ENCODE measurements at regions not wholly inside any gene's neighbourhood (a gene's known extent, or its start where the extent isn't known, plus 50 kb on each side); places are given as distances from the start of the nearest gene placed in this dataset.

DNA sequence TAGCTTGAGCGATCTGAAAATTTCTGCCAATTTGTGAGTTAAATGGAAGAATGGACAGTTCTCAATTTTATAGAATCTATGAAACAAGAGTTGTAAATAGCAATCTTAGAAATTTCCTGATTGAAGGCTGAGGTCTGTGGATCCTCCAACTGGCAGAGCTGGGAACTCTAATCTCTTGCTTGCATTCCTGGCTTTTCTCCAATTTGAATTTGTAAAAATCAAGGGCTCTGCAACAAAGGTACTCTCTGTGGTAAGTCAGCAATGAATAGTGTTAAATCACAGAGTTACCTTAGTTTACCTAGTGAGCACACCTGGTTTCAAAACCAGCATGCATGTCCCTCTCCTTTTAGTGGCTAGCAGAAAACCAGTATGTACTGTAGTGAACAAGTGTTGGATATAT, 1070.5 kb downstream of the TDRD15 start:
- TF ChIP-seq, protein P1, sequence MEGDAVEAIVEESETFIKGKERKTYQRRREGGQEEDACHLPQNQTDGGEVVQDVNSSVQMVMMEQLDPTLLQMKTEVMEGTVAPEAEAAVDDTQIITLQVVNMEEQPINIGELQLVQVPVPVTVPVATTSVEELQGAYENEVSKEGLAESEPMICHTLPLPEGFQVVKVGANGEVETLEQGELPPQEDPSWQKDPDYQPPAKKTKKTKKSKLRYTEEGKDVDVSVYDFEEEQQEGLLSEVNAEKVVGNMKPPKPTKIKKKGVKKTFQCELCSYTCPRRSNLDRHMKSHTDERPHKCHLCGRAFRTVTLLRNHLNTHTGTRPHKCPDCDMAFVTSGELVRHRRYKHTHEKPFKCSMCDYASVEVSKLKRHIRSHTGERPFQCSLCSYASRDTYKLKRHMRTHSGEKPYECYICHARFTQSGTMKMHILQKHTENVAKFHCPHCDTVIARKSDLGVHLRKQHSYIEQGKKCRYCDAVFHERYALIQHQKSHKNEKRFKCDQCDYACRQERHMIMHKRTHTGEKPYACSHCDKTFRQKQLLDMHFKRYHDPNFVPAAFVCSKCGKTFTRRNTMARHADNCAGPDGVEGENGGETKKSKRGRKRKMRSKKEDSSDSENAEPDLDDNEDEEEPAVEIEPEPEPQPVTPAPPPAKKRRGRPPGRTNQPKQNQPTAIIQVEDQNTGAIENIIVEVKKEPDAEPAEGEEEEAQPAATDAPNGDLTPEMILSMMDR (IDR thresholded peaks at IDR 0.05; ENCODE audit: insufficient read depth, low read length, poor library complexity, severe bottlenecking): no peak
- TF ChIP-seq EZH2phosphoT487 (conservative IDR thresholded peaks at IDR 0.05; ENCODE audit: low read length): no peak
